HL-60 (cell line): ENCODE measurements at regions not wholly inside any gene's neighbourhood (a gene's known extent, or its start where the extent isn't known, plus 50 kb on each side); places are given as distances from the start of the nearest gene placed in this dataset.

Experiments used
- DNase-seq, 2 experiments: peaks; one replicate each; pipeline ENCODE4 v3.0.0-alpha.2; 2010 to 2020; ENCODE audit warnings: low read depth in 1 of 2, low spot score in 1 of 2
- H3K27ac ChIP-seq: fragments of 250-450 bp; sonication (Bioruptor Pico); replicated peaks from 2 replicates; pipeline ENCODE4 v1.5.1; 2020; ENCODE audit warnings: mild to moderate bottlenecking, moderate library complexity
- H3K27me3 ChIP-seq: fragments of 250-450 bp; sonication (Bioruptor Pico); 2 replicates; pipeline ENCODE4 v1.5.1; 2021; ENCODE audit warnings: mild to moderate bottlenecking, moderate library complexity; ENCODE audit not compliant: insufficient read depth, poor library complexity, severe bottlenecking
- H3K4me3 ChIP-seq: replicated peaks from 2 replicates; pipeline ENCODE4 v1.5.1; 2011; ENCODE audit warnings: mild to moderate bottlenecking, control low read depth, low read length; ENCODE audit not compliant: insufficient read depth
- CTCF ChIP-seq: IDR thresholded peaks from one replicate; pipeline ENCODE4 v1.5.1; 2011; ENCODE audit warnings: low read length, control low read depth, inconsistent platforms; ENCODE audit not compliant: insufficient read depth
- GABPA ChIP-seq: IDR thresholded peaks from 2 replicates; pipeline ENCODE4 v1.6.1; 2012; ENCODE audit warnings: low read depth
- POLR2AphosphoS5 ChIP-seq: IDR thresholded peaks from 2 replicates; pipeline ENCODE4 v1.6.1; 2012; ENCODE audit warnings: low read depth
- REST ChIP-seq: IDR thresholded peaks from 2 replicates; pipeline ENCODE4 v1.6.1; 2012; ENCODE audit warnings: low read depth; ENCODE audit not compliant: insufficient replicate concordance
- SPI1 ChIP-seq: IDR thresholded peaks from 2 replicates; pipeline ENCODE4 v1.6.1; 2012; ENCODE audit warnings: low read depth, mild to moderate bottlenecking, borderline replicate concordance

- TF ChIP-seq REST (no peak), SPI1 (no peak), GABPA (no peak), POLR2AphosphoS5 (no peak), CTCF (no peak)
- no peak overlapping the region for H3K4me3 ChIP-seq
- no peak for DNase-seq
- H3K27me3 ChIP-seq: no peaks in the 10 kb centered on the region
- no peak overlapping the region for H3K27ac ChIP-seq
Observed at GRCh38 chr2:118689874-118690273, 157.6 kb downstream of the EN1 start.

- H3K27ac ChIP-seq: no peak overlapping the region
- peak; percentile 5 to 11 for DNase-seq
- no peak overlapping the region for H3K4me3 ChIP-seq
- TF ChIP-seq REST: no peak
- TF ChIP-seq SPI1: no peak
- TF ChIP-seq POLR2AphosphoS5: no peak
- TF ChIP-seq CTCF: no peak
- no peak for TF ChIP-seq GABPA
- no peaks in the 10 kb centered on the region for H3K27me3 ChIP-seq
Observed at GRCh38 chr2:118689456-118689855, 158.0 kb downstream of the EN1 start.

- no peak for TF ChIP-seq REST
- no peak for TF ChIP-seq POLR2AphosphoS5
- no peak for TF ChIP-seq GABPA
- no peak for TF ChIP-seq SPI1
- TF ChIP-seq CTCF: no peak
- H3K4me3 ChIP-seq: no peak overlapping the region
- H3K27me3 ChIP-seq: no peaks in the 10 kb centered on the region
- DNase-seq: no peak
- H3K27ac ChIP-seq: no peak overlapping the region
Observed at GRCh38 chr2:118689033-118689432, 158.4 kb downstream of the EN1 start.
